HG03457 (cell line): ENCODE measurements at regions not wholly inside any gene's neighbourhood (a gene's known extent, or its start where the extent isn't known, plus 50 kb on each side); places are given as distances from the start of the nearest gene placed in this dataset.

Source experiments
- ATAC-seq: cut with Tn5 transposase; IDR thresholded peaks from one replicate; pipeline ENCODE4 v1.9.1; 2021; ENCODE audit warnings: moderate number of reproducible peaks; ENCODE audit not compliant: unreplicated experiment

DNA sequence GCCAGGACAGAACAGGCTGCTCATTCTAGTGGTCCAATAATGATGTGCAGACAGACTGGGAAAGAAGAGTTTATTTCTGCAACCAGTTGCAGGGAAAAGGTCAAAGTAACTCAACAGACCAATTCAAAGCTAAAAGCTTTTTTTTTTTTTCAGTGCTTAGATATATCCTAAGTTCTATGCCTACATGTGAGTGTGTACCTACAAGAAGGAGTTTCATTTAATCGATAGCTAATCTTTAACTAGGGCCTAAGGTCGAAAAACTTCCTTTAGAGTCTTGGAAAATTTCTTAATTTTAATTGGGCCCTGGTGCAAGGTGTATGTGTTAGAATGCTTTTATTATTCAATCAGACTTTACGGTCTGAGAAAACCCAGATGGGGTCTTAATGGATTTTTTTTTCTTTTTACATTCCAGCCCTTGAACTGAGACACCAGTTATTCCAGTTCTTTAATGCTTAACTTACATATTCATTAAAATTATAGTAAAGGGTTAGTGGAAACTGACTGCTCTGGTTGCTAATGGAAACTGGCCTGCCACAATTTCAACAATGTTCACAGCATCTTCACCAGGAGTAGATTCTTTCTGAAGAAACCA lies 365.3 kb downstream of the MTRR start:
- no peak for ATAC-seq

GRCh38 chr5:8238080-8238479 lies 369.1 kb downstream of the MTRR start:
- no peak for ATAC-seq

DNA sequence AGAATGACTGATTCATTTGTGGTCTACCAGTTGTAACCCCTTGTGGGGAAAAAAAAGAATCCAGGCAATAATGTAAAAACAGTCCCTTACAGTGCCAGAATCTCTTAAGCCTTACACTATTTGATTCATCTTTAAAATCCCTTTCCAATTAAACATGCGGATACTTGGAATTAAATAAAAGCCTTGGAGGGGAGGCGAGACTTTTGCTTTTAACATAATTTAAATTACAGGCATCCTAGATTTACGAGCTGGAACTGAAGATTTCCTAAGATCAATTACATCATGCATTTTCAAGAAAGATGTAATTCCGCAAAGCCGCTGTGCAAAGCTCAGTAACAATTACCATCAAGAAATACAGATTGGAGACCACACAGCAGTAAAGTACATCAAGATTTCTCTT lies 370.2 kb downstream of the MTRR start:
- no peak for ATAC-seq

DNA sequence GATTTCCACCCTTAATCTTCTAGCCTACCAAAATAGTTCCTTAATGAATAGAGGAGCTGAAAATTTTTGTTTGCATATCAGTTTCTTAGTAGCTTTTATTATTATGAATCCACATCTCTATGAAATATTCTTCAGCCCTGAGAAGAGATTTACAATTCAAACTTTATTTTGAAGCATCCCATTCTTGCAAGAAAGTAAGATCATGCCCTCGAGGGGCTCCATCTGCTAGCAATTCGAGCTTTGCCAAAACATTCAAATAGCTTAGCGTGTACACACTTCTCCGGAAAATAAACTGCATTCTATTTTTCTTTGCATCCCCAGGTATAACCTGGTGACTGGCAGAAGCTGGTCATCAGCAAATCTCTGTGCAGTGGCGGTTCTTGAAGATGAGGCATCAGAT lies 370.7 kb downstream of the MTRR start:
- ATAC-seq: no peak

GRCh38 chr5:8241076-8241475 lies 372.1 kb downstream of the MTRR start:
- no peak for ATAC-seq

- no peak for ATAC-seq
Measured at GRCh38 chr5:8241558-8241957, 372.6 kb downstream of the MTRR start.

DNA sequence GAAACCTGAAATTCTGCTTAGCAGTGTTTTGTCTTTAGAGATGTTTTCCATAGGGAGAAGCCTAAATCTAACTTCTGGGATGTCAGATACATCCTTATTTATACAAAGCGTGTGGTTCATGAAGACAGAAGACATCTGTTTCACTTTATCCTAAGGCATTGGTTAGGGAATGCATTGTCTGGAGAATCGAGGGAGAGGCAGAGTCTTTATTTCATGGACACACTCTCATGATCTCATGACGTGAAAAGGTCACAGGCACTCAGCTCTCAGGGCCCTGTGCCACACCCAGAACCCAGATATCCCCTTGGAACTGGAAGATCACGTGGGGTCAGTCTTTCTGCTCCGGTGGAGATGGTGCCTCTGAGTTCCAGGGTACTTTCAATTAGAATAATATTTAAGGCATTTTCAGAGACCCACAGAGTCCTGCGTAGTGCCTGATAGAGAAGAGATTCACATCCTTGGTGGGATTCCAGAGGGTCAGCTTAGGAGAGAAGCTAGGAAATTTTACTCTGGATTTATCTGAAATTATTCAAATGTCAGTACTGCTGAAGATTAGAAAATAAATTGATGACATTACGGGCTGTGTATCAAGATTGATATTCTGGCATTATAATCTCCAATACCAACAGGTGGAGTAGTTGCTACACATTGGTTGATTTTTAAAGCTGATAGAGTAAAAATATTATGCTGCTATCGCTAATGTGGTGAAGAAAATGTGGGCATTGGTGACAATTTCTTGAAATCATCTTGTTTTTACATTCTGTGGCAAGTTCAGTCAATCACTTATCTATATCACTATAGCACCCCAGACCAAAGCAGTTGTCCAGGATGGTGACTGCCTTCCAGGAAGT lies 378.3 kb downstream of the MTRR start:
- ATAC-seq: no peak

GRCh38 chr5:8253376-8253775 lies 384.4 kb downstream of the MTRR start:
- ATAC-seq: no peak

- ATAC-seq: no peak
Measured at GRCh38 chr5:8254674-8255073, 385.7 kb downstream of the MTRR start.

DNA sequence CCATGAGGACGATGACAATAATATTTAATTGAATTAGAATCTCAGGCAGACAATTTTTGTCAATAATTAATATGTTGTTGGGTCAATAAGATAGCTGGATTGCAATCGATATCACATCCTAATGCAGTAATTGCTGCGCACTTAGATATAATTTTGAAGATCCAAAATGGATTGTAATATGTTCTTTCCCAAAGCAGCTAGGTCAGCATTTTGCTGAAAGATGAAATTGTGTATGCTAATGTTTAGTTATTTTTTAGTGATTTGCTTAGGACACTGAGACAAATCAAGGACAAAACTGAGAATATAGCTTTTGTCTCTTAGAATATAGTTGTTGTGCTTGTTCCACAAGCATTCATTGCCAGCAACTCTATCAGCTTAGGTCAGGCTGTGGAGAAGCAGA lies 389.9 kb downstream of the MTRR start:
- no peak for ATAC-seq

DNA sequence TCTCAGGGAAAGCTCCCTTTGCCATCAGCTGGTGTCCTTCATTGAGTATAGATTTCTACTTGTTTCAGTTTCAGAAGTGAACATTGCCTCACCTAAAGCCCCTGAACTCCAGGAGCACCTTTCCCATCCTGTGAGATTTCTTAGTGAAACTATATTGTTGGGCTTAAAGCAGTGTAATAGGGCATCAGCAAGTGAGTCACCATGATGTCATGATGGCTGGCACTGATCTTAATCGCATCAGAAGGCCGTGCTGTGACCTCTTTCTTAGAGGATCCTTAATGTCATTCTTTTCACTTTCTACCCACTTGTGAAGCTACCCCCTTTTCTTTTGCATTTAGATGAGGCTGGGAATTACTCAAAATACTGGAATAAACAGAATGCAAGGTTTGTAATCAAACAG lies 401.3 kb downstream of the MTRR start:
- no peak for ATAC-seq

DNA sequence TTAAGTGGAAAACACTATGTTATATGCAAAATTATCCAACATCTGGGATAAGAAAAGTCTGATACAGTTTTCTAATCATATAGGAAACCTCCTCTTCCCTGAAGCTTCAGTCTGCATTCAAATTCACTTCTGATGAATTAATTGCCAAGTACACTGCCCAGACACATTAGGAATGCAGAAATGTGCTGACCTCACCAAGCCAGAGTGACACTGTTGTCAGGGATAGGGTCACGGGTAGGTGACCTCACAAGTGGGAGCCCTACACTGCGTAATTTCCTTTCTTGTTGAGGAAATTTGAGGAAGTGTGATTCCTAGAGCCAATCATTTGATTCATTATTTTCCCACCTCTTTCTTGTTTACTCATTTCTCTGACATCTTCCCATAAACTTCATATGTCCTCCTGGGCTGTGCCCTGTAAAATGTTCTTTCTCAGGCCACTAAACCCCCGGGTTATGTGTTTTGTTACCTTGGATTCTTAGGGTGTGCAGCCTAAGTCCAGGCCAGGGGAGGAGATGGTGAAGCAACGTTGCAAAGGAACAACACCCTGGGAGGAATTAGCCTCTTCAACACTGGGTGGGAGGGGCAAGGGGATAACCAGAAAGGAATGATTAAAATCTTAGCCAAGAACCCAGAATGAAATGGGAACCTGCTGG lies 411.9 kb downstream of the MTRR start:
- ATAC-seq: no peak

- no peak for ATAC-seq
Measured at GRCh38 chr5:8288334-8288733, 419.4 kb downstream of the MTRR start.

- no peak for ATAC-seq
Measured at GRCh38 chr5:8288897-8289516, 420.1 kb downstream of the MTRR start.

- no peak for ATAC-seq
Measured at GRCh38 chr5:8289779-8290178, 420.8 kb downstream of the MTRR start.

DNA sequence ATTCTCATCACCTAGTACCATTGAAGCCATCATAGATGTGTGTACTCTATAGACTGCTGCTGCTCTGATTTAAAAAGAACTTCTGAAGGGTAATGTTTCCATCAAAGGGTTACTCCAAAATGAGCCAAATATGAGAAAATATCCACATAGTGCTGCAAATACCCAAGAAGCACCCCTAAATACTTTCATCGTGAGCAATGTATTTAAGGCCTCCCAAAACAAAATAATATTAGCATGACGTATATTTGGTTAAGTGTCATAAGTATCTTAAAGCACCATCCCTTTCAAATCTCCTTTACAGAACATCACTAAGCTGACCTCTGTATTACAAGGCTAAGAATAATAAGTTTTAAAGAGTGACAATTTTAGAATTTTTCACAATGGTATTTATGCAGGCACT lies 421.8 kb downstream of the MTRR start:
- no peak for ATAC-seq

- no peak for ATAC-seq
Measured at GRCh38 chr5:8291641-8292040, 422.7 kb downstream of the MTRR start.

GRCh38 chr5:8295141-8295540 lies 426.2 kb downstream of the MTRR start:
- no peak for ATAC-seq

GRCh38 chr5:8299716-8300115 lies 430.8 kb downstream of the MTRR start:
- ATAC-seq: no peak

DNA sequence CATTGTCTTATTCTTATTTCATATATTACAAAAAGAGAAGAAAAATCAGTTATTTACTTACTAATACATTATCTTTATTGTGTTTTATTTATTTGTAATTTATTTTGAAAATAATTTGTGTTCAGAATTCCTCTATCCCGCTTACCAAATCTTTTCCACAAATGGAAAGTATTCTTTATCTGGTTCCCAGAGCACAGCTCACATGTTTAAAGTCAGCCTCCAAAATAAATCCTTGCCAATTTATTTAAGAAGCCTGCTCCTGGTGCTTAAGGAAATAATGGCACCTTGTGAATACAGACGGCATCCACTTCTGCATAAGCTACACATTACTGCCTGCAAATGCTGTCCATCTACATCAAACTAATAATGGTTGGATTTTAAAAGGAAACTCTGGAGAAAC lies 435.4 kb downstream of the MTRR start:
- ATAC-seq: no peak

DNA sequence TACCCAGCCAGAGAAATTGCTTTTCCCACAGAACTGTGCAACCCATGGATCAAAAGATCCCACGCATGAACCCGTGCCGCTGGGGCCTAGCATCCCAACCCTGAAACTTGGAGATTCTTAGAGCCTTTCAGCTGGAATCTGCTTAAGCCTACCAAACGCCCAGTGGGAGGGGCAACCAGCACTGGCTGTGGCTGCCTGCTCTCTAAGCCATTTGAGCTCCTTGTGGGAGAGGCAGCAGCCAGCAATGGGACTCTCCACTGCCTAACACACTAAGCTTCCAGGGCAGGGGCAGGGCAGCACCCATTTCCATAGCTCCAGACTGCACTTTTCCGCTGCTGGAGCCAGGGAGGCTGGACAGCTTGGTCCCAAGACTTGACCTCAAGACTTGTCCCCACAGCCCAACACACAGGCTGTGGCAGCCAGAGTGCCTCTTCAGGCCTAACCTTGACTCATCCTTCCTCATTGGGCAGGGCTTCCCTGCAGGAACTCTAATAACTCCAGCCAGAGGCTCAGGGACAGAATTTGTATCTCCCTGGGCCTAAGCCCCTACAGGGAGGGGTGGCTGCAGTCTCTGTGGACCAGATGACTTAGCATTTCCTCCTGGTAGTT lies 437.4 kb downstream of the MTRR start:
- ATAC-seq: no peak
